NB4 (cell line): ENCODE measurements at regions not wholly inside any gene's neighbourhood (a gene's known extent, or its start where the extent isn't known, plus 50 kb on each side); places are given as distances from the start of the nearest gene placed in this dataset.

Experiments
- CTCF ChIP-seq: IDR thresholded peaks from one replicate; pipeline ENCODE4 v1.5.1; 2012; ENCODE audit warnings: low read depth, low read length
- MYC ChIP-seq: IDR thresholded peaks from 2 replicates; pipeline ENCODE4 v1.6.1; 2011; ENCODE audit warnings: low read depth, low read length
- POLR2A ChIP-seq: IDR thresholded peaks from 2 replicates; pipeline ENCODE4 v1.6.1; 2011; ENCODE audit warnings: mild to moderate bottlenecking; ENCODE audit not compliant: insufficient read length; ENCODE audit errors: extremely low read depth
- TF ChIP-seq, protein P1 (sequence below): IDR thresholded peaks from 2 replicates; pipeline ENCODE4 v1.6.1; 2011; ENCODE audit warnings: low read depth, low read length

GRCh38 chr13:111051041-111051725 is 63.9 kb upstream of the ARHGEF7 start:
- no peak for TF ChIP-seq CTCF
- no peak for TF ChIP-seq POLR2A
- TF ChIP-seq, protein P1, sequence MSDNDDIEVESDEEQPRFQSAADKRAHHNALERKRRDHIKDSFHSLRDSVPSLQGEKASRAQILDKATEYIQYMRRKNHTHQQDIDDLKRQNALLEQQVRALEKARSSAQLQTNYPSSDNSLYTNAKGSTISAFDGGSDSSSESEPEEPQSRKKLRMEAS = 0 out of 2 replicates have a peak, but pooled peaks have one; percentile 12
- no peak for TF ChIP-seq MYC
